ENCODE measurements at regions not wholly inside any gene's neighbourhood (a gene's known extent, or its start where the extent isn't known, plus 50 kb on each side); places are given as distances from the start of the nearest gene placed in this dataset.

- no peak overlapping the region for H3K4me3 ChIP-seq
- TF ChIP-seq CTCF (IDR thresholded peaks at IDR 0.05), result no peak
- no peak for DNase-seq (ENCODE audit: low spot score)
- H3K27ac ChIP-seq, result no peak overlapping the region
Measured at GRCh38 chr1:177779166-177779965, 190.5 kb downstream of the SEC16B start.

- no peak for TF ChIP-seq CTCF (IDR thresholded peaks at IDR 0.05)
- DNase-seq (ENCODE audit: low spot score), result no peak
- no peak overlapping the region for H3K27ac ChIP-seq
- no peak overlapping the region for H3K4me3 ChIP-seq
Measured at GRCh38 chr1:177775924-177776323, 193.9 kb downstream of the SEC16B start.

DNA sequence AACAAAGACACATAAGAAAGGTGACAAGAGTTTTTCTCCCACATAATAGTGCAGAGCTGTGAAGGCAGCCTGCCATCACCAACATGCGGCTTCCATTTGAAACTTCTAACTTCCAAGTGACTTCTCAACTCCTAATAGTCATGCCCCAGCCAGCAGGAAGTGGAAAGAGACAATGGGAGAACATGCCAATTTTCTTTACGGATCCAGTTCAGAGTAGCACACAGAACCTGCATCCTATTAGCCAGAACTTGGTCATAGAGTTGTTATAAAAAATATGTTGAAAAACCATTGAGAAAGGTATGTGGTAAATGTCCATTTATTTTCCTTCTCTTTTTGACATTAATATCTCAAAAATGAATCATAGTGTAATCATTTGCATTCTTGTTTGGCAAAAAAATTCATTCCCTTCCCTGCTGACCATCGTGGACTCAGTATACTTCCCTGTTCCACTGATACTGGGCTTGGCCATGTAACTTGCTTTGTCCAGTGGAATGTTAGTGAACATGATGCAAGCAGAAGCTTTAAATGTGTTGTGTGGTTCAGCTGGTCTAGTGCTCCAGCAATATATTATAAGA lies 197.4 kb downstream of the SEC16B start:
- no peak for DNase-seq (ENCODE audit: low spot score)
- Histone ChIP-seq H3K4me3 (no peak overlapping the region), H3K27ac (no peak overlapping the region)
- no peak for TF ChIP-seq CTCF (IDR thresholded peaks at IDR 0.05)

DNA sequence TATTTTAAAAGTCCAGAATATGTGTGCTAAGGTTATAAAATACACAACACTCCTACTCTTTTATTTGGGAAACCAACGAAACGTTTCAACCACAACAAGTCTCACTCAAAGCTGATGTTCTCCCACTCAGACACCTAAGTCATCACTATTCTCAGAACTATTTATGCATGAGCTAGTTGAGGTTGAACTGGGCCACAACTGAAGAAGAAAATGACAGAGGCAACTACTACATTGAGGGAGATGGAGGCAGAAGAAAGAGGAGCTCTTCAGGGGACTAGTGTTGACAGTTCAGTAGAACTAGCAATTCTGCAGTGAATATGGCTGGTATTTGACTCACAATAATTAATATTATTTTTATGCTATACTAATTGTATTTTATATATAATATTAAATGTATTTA lies 198.2 kb downstream of the SEC16B start:
- no peak for TF ChIP-seq CTCF (IDR thresholded peaks at IDR 0.05)
- DNase-seq (ENCODE audit: low spot score), result no peak
- Histone ChIP-seq H3K27ac (no peak overlapping the region), H3K4me3 (no peak overlapping the region)

- Histone ChIP-seq H3K4me3 (no peak overlapping the region), H3K27ac (no peak overlapping the region)
- no peak for DNase-seq (ENCODE audit: low spot score)
- no peak for TF ChIP-seq CTCF (IDR thresholded peaks at IDR 0.05)
Measured at GRCh38 chr1:177770096-177770495, 199.8 kb downstream of the SEC16B start.

GRCh38 chr1:177755851-177756560 lies 213.9 kb downstream of the SEC16B start:
- no peak for TF ChIP-seq CTCF (IDR thresholded peaks at IDR 0.05)
- no peak for DNase-seq (ENCODE audit: low spot score)
- Histone ChIP-seq H3K27ac (no peak overlapping the region), H3K4me3 (no peak overlapping the region)

Measured in coronary artery (tissue), 2 donors.